H9 (cell line): ENCODE measurements at regions not wholly inside any gene's neighbourhood (a gene's known extent, or its start where the extent isn't known, plus 50 kb on each side); places are given as distances from the start of the nearest gene placed in this dataset.

Experiments used
- DNase-seq: peaks from one replicate; pipeline ENCODE4 v3.0.0-alpha.2; 2017
- H2AFZ ChIP-seq: one replicate; pipeline ENCODE4 v1.6.1; 2013; ENCODE audit warnings: mild to moderate bottlenecking, low read length, control low read depth, moderate library complexity
- H2AK5ac ChIP-seq: 2 replicates; pipeline ENCODE4 v1.6.1; 2013; ENCODE audit warnings: low read length, control low read depth, mixed read lengths; ENCODE audit not compliant: insufficient read length
- H2BK120ac ChIP-seq: one replicate; pipeline ENCODE4 v1.6.1; 2013; ENCODE audit warnings: low read depth, mild to moderate bottlenecking, low read length, control low read depth, inconsistent platforms; ENCODE audit not compliant: poor library complexity, severe bottlenecking
- H2BK12ac ChIP-seq: 2 replicates; pipeline ENCODE4 v1.6.1; 2013; ENCODE audit warnings: low read length, control low read depth, mixed read lengths, low read depth; ENCODE audit not compliant: insufficient read length
- H2BK15ac ChIP-seq: 2 replicates; pipeline ENCODE4 v1.6.1; 2013; ENCODE audit warnings: low read depth, low read length, control low read depth
- H2BK20ac ChIP-seq: one replicate; pipeline ENCODE4 v1.6.1; 2013; ENCODE audit warnings: low read depth, mild to moderate bottlenecking, low read length, control low read depth, inconsistent platforms; ENCODE audit not compliant: poor library complexity, severe bottlenecking
- H2BK5ac ChIP-seq: 2 replicates; pipeline ENCODE4 v1.6.1; 2013; ENCODE audit warnings: low read length, control low read depth, mixed read lengths; ENCODE audit not compliant: insufficient read length
- H3K14ac ChIP-seq: 2 replicates; pipeline ENCODE4 v1.6.1; 2013; ENCODE audit warnings: low read length, control low read depth; ENCODE audit not compliant: insufficient read depth
- H3K18ac ChIP-seq: 2 replicates; pipeline ENCODE4 v1.6.1; 2013; ENCODE audit warnings: low read depth, mild to moderate bottlenecking, mixed read lengths, low read length, control low read depth; ENCODE audit not compliant: insufficient read length
- H3K23ac ChIP-seq: 2 replicates; pipeline ENCODE4 v1.6.1; 2013; ENCODE audit warnings: low read length, control low read depth, mixed read lengths, low read depth; ENCODE audit not compliant: insufficient read length
- H3K23me2 ChIP-seq: 2 replicates; pipeline ENCODE4 v1.6.1; 2013; ENCODE audit warnings: low read depth, mild to moderate bottlenecking, mixed read lengths, low read length, control low read depth; ENCODE audit not compliant: insufficient read length, poor library complexity, severe bottlenecking
- H3K27ac ChIP-seq: 2 replicates; pipeline ENCODE4 v1.5.1; 2013; ENCODE audit warnings: low read length, control low read depth, mixed read lengths, low read depth; ENCODE audit not compliant: insufficient read length
- H3K27me3 ChIP-seq: 2 replicates; pipeline ENCODE4 v1.6.1; 2013; ENCODE audit warnings: low read length, control low read depth, inconsistent platforms; ENCODE audit not compliant: insufficient read depth
- H3K4ac ChIP-seq: 2 replicates; pipeline ENCODE4 v1.6.1; 2013; ENCODE audit warnings: low read depth, mild to moderate bottlenecking, control low read depth, inconsistent platforms, low read length, moderate library complexity
- H3K4me1 ChIP-seq: 2 replicates; pipeline ENCODE4 v1.6.1; 2013; ENCODE audit warnings: low read length, control low read depth, inconsistent platforms; ENCODE audit not compliant: insufficient read depth
- H3K4me2 ChIP-seq: 2 replicates; pipeline ENCODE4 v1.6.1; 2013; ENCODE audit warnings: low read length, control low read depth, mixed read lengths; ENCODE audit not compliant: insufficient read length, insufficient read depth
- H3K56ac ChIP-seq: 2 replicates; pipeline ENCODE4 v1.6.1; 2013; ENCODE audit warnings: low read depth, mild to moderate bottlenecking, mixed read lengths, low read length, control low read depth; ENCODE audit not compliant: insufficient read length
- H3K79me1 ChIP-seq: 2 replicates; pipeline ENCODE4 v1.6.1; 2013; ENCODE audit warnings: low read depth, mild to moderate bottlenecking, moderate library complexity, low read length, control low read depth, inconsistent platforms; ENCODE audit not compliant: insufficient read depth, poor library complexity, severe bottlenecking
- H3K79me2 ChIP-seq: 2 replicates; pipeline ENCODE4 v1.6.1; 2013; ENCODE audit warnings: low read length, control low read depth, inconsistent platforms; ENCODE audit not compliant: insufficient read depth
- H3K9ac ChIP-seq: 2 replicates; pipeline ENCODE4 v1.6.1; 2013; ENCODE audit warnings: low read length, control low read depth, mixed read lengths; ENCODE audit not compliant: insufficient read length; ENCODE audit errors: extremely low read depth
- H3K9me3 ChIP-seq: one replicate; pipeline ENCODE4 v1.6.1; 2013; ENCODE audit warnings: low read depth, low read length, inconsistent platforms; ENCODE audit not compliant: control insufficient read depth
- H3T11ph ChIP-seq: one replicate; pipeline ENCODE4 v1.6.1; 2013; ENCODE audit warnings: mild to moderate bottlenecking, low read length, control low read depth, inconsistent platforms
- H4K20me1 ChIP-seq: one replicate; pipeline ENCODE4 v1.6.1; 2013; ENCODE audit not compliant: control insufficient read depth, insufficient read length, insufficient read depth
- H4K5ac ChIP-seq: 2 replicates; pipeline ENCODE4 v1.6.1; 2013; ENCODE audit warnings: low read depth, mild to moderate bottlenecking, mixed read lengths, low read length, control low read depth; ENCODE audit not compliant: insufficient read length
- H4K8ac ChIP-seq: replicated peaks from 2 replicates; pipeline ENCODE4 v1.6.1; 2013; ENCODE audit warnings: low read length, control low read depth, mixed read lengths, low read depth; ENCODE audit not compliant: insufficient read length
- H4K91ac ChIP-seq: 2 replicates; pipeline ENCODE4 v1.6.1; 2013; ENCODE audit warnings: low read depth, mild to moderate bottlenecking, moderate library complexity, mixed read lengths, low read length, control low read depth; ENCODE audit not compliant: insufficient read length
- H3K27ac Mint-ChIP-seq, 3 experiments: 2 replicates in 2 of 3; 3 replicates in 1 of 3; pipeline ENCODE4 v1.8.0; 2020 to 2021; ENCODE audit warnings: mixed read lengths in 3 of 3, mild to moderate bottlenecking in 1 of 3, moderate library complexity in 1 of 3
- H3K27me3 Mint-ChIP-seq: 2 replicates; pipeline ENCODE4 v1.8.0; 2021; ENCODE audit warnings: low read depth, mild to moderate bottlenecking, moderate library complexity, mixed read lengths
- H3K36me3 Mint-ChIP-seq, 3 experiments: 2 replicates in 2 of 3; 3 replicates in 1 of 3; pipeline ENCODE4 v1.8.0; 2020 to 2021; ENCODE audit warnings: low read depth in 3 of 3, mixed read lengths in 3 of 3; ENCODE audit not compliant: insufficient read depth in 1 of 3
- H3K4me1 Mint-ChIP-seq, 2 experiments: 2 replicates each; pipeline ENCODE4 v1.8.0; 2020; ENCODE audit warnings: mixed read lengths in 2 of 2
- H3K4me3 Mint-ChIP-seq, 2 experiments: 2 replicates in 1 of 2; 3 replicates in 1 of 2; pipeline ENCODE4 v1.8.0; 2020 to 2021; ENCODE audit warnings: mild to moderate bottlenecking in 2 of 2, mixed read lengths in 2 of 2, moderate library complexity in 1 of 2
- H3K9me3 Mint-ChIP-seq, 2 experiments: 2 replicates in 1 of 2; 3 replicates in 1 of 2; pipeline ENCODE4 v1.8.0; 2020; ENCODE audit warnings: mild to moderate bottlenecking in 2 of 2, mixed read lengths in 2 of 2, moderate library complexity in 1 of 2
- CTCF ChIP-seq: fragments of 200-600 bp; sonication (generic); conservative IDR thresholded peaks from 3 replicates; pipeline ENCODE4 v1.8.0; 2021; ENCODE audit warnings: antibody characterized with exemption, mild to moderate bottlenecking
- WGBS: extraction: QIAGEN DNeasy Blood & Tissue Kit; methylation state at CpG from one replicate; pipeline ENCODE4 v1.1.7; 2013; ENCODE audit warnings: missing lambda C conversion rate, low lambda C conversion rate, mixed read lengths; ENCODE audit not compliant: insufficient read length; ENCODE audit errors: extremely low coverage; 5-methylcytosine and 5-hydroxymethylcytosine counted together

- H3K9ac ChIP-seq, result no peak overlapping the region
- no peak overlapping the region for H4K91ac ChIP-seq
- no peaks in the 10 kb centered on the region for H3K4me1 Mint-ChIP-seq
- no peak overlapping the region for H3K27ac Mint-ChIP-seq
- H3K27ac ChIP-seq, result no peak overlapping the region
- peaks cover 0 to 2% (median under 1%) of the 10 kb centered on the region in 3 experiments; a peak in 2 of 7 replicates for H3K36me3 Mint-ChIP-seq
- no peak overlapping the region for H3K4me3 Mint-ChIP-seq
- H3K9me3 ChIP-seq, result no peaks in the 10 kb centered on the region
- no peak overlapping the region for H3K18ac ChIP-seq
- H2AFZ ChIP-seq, result no peak overlapping the region
- H4K20me1 ChIP-seq, result no peaks in the 10 kb centered on the region
- peaks cover 0 to 3% of the 10 kb centered on the region in 2 experiments; a peak in 3 of 5 replicates for H3K9me3 Mint-ChIP-seq
- peak; percentile 73 for TF ChIP-seq CTCF
- no peak overlapping the region for H2BK120ac ChIP-seq
- H2BK5ac ChIP-seq, result no peak overlapping the region
- H3K4ac ChIP-seq, result no peak overlapping the region
- no peak overlapping the region for H4K8ac ChIP-seq
- no peak overlapping the region for H2BK15ac ChIP-seq
- no peak overlapping the region for H2AK5ac ChIP-seq
- no peak overlapping the region for H2BK12ac ChIP-seq
- DNase-seq, result no peak
- H3K79me1 ChIP-seq, result no peaks in the 10 kb centered on the region
- no peak overlapping the region for H3K23ac ChIP-seq
- H3K23me2 ChIP-seq, result no peaks in the 10 kb centered on the region
- no peaks in the 10 kb centered on the region for H3K79me2 ChIP-seq
- H3T11ph ChIP-seq, result no peak overlapping the region
- WGBS, result no CpG with 5 or more reads among the region's 4 CpGs
- H3K56ac ChIP-seq, result no peak overlapping the region
- H3K4me2 ChIP-seq, result no peak overlapping the region
- no peak overlapping the region for H4K5ac ChIP-seq
- H3K27me3 Mint-ChIP-seq, result no peaks in the 10 kb centered on the region
- H2BK20ac ChIP-seq, result no peak overlapping the region
- H3K4me1 ChIP-seq, result no peaks in the 10 kb centered on the region
- H3K27me3 ChIP-seq, result no peaks in the 10 kb centered on the region
- no peak overlapping the region for H3K14ac ChIP-seq
Observed at GRCh38 chr13:81639984-81640582, 1299.2 kb upstream of the SPRY2 start.
